ENCODE measurements at regions not wholly inside any gene's neighbourhood (a gene's known extent, or its start where the extent isn't known, plus 50 kb on each side); places are given as distances from the start of the nearest gene placed in this dataset.
"Not testable (repeated sequence)": the region's sequence is repeated elsewhere in the genome, so short reads cannot be mapped to it uniquely, and the experiment has no call there.

GRCh38 chr6:165774903-165775601, 112.0 kb upstream of the PDE10A start:
- peak; percentile 26 for DNase-seq

DNA sequence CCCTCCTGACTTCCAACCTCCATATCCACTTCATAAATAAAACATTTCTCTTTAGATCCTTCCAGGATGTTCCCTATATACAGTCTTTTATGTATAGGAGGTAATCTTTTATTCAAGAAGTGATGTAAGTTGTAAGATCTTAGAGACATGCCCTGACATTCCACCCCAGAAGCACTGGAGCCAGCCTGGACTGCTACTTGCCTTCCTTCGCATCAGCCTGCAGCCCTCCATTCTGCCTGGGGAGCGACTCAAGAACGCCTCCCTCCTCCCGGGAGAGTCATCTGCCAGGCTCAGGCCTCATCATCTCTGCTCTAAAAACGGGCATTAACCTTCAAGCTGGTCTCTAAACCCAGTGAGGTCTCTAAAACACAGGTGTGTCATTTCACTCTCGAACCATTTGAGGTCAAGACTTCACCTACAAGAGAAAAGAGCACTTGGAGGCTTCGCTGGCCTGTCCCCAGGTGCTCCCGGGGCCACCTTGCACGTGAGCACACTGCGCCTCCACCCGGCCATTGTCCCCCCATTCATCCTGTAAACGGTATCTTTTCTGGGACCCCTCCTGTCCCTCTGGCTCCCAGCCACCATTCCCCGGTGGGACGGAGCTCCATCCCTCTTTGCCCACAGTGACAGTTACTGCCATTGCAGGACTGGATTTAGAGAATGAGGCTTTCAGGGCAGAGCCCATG, 107.5 kb upstream of the PDE10A start:
- peak; percentile 53 for DNase-seq

More at GRCh38 chr6:165774903-165775601, 112.0 kb upstream of the PDE10A start:
- Histone ChIP-seq H3K9me3 (no peaks in the 10 kb centered on the region), H3K27me3 (no peaks in the 10 kb centered on the region), H3K4me3 (no peak overlapping the region), H3K36me3 (no peaks in the 10 kb centered on the region)

DNA sequence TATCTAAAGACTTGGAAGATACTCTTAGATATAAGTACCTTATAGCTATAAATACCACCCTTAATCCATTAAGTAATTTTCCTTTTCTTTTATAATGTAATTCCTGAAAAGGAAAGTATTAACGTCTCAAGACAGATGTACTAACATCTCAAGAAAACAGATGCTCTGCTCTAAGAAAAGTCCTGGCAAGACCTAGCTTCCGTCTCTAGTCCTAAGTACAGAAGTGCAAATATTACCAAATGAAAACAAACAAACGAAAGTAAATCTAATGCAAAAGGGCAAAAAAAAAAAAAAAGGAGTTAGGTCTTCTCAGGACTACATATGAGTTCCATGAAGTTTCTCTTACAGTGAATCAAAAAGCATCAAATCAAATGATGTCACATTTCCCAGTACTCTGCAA, 106.8 kb upstream of the PDE10A start:
- DNase-seq = no peak
- Histone ChIP-seq H3K27me3 (no peaks in the 10 kb centered on the region), H3K36me3 (no peaks in the 10 kb centered on the region), H3K9me3 (no peaks in the 10 kb centered on the region), H3K4me3 (no peak overlapping the region)

More for the DNA sequence above, 107.5 kb upstream of the PDE10A start:
- H3K36me3 ChIP-seq = no peaks in the 10 kb centered on the region
- H3K4me3 ChIP-seq = no peak overlapping the region
- H3K9me3 ChIP-seq = no peaks in the 10 kb centered on the region
- no peaks in the 10 kb centered on the region for H3K27me3 ChIP-seq

GRCh38 chr6:165769401-165769800, 106.4 kb upstream of the PDE10A start:
- no peaks in the 10 kb centered on the region for H3K36me3 ChIP-seq
- H3K4me3 ChIP-seq = no peak overlapping the region
- peak; percentile 10 for DNase-seq
- H3K9me3 ChIP-seq = no peaks in the 10 kb centered on the region
- no peaks in the 10 kb centered on the region for H3K27me3 ChIP-seq

- H3K36me3 ChIP-seq = no peaks in the 10 kb centered on the region
- no peaks in the 10 kb centered on the region for H3K9me3 ChIP-seq
- DNase-seq = no peak
- no peaks in the 10 kb centered on the region for H3K27me3 ChIP-seq
- no peak overlapping the region for H3K4me3 ChIP-seq
These were observed 105.9 kb upstream of the PDE10A start for GRCh38 chr6:165768961-165769360.

- DNase-seq = peak; percentile 68
- H3K9me3 ChIP-seq = no peaks in the 10 kb centered on the region
- no peak overlapping the region for H3K4me3 ChIP-seq
- no peaks in the 10 kb centered on the region for H3K36me3 ChIP-seq
- H3K27me3 ChIP-seq = no peaks in the 10 kb centered on the region
These were observed 104.2 kb upstream of the PDE10A start for GRCh38 chr6:165767228-165767627.

GRCh38 chr6:165766457-165766856, 103.4 kb upstream of the PDE10A start:
- no peaks in the 10 kb centered on the region for H3K27me3 ChIP-seq
- peak; percentile 63 for DNase-seq
- H3K9me3 ChIP-seq = no peaks in the 10 kb centered on the region
- no peak overlapping the region for H3K4me3 ChIP-seq
- H3K36me3 ChIP-seq = no peaks in the 10 kb centered on the region

DNA sequence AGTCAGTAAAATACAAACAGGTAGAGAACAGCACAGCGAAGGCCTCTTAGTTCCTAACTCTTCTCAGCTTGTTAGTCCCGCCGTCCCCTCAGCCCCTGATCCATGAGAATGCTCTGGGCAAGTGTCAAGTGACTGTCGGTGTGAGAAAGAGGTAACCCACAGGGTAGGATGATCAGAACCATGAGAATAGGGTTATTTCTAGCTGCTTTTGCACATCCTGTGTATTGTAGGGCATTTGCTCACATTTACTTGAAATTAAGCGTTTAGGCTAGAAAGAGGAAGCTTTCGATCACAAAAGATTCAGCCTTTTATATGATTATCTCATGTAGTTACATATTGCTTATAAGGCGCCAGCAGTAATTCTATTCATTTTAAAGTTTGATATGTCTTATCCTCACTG, 103.0 kb upstream of the PDE10A start:
- DNase-seq = no peak
- Histone ChIP-seq H3K9me3 (no peaks in the 10 kb centered on the region), H3K36me3 (no peaks in the 10 kb centered on the region), H3K27me3 (no peaks in the 10 kb centered on the region), H3K4me3 (no peak overlapping the region)

DNA sequence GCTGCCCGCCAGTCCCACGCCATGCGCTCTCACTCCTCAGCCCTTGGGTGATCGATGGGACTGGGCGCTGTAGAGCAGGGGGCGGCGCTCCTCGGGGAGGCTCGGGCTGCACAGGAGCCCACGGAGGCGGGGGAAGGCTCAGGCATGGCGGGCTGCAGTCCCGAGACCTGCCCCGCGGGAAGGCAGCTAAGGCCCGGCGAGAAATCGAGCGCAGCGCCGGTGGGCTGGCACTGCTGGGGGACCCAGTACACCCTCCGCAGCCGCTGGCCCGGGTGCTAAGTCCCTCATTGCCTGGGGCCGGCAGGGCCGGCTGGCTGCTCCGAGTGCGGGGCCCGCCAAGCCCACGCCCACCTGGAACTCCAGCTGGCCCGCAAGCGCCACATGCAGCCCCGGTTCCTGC, 102.2 kb upstream of the PDE10A start:
- H3K9me3 ChIP-seq, H3K27me3 ChIP-seq, H3K4me3 ChIP-seq: not testable (repeated sequence)

GRCh38 chr6:165762876-165763275, 99.8 kb upstream of the PDE10A start:
- peak; percentile 33 for DNase-seq
- H3K4me3 ChIP-seq = no peak overlapping the region
- H3K36me3 ChIP-seq = no peaks in the 10 kb centered on the region
- no peaks in the 10 kb centered on the region for H3K9me3 ChIP-seq
- H3K27me3 ChIP-seq = no peaks in the 10 kb centered on the region

More for the DNA sequence above, 102.2 kb upstream of the PDE10A start:
- not testable (repeated sequence) for DNase-seq, H3K36me3 ChIP-seq

GRCh38 chr6:165762125-165762524, 99.1 kb upstream of the PDE10A start:
- DNase-seq = no peak
- no peaks in the 10 kb centered on the region for H3K27me3 ChIP-seq
- H3K4me3 ChIP-seq = no peak overlapping the region
- no peaks in the 10 kb centered on the region for H3K36me3 ChIP-seq
- H3K9me3 ChIP-seq = no peaks in the 10 kb centered on the region

GRCh38 chr6:165760803-165761185, 97.8 kb upstream of the PDE10A start:
- Histone ChIP-seq H3K36me3 (no peaks in the 10 kb centered on the region), H3K9me3 (no peaks in the 10 kb centered on the region), H3K27me3 (no peaks in the 10 kb centered on the region), H3K4me3 (no peak overlapping the region)
- no peak for DNase-seq

DNA sequence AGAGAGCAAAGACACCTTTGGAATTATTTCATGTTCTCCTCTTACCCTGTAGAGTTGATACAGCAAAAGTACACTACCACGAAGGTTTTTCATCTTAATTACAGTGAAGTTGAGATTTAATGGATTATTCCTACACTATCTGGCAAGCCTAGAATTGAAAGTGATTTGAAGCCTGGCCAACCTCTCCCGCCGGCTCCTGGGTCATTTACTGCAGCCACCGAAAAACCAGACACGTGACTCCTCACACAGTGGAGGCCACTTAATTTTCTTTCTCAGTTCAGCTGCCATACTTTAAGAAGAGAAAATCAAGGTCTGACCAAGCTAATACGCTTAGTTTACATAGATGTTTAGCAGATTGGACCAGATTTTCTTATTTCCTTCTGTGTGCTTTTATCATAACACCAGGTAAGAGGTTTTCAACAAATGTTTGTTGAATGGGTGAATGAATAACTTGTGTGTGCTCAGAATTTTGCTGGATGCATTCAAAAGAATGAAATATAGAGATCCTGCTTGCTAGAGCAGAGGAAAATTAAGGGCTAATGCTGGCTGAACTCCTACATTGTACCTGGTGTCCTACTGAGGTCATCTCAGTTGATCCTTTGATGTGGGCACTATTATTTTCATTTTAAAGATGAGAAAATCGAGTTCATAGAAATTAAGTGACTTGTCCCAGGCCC, 97.2 kb upstream of the PDE10A start:
- Histone ChIP-seq H3K9me3 (no peaks in the 10 kb centered on the region), H3K36me3 (no peaks in the 10 kb centered on the region), H3K27me3 (no peaks in the 10 kb centered on the region), H3K4me3 (no peak overlapping the region)
- no peak for DNase-seq

DNA sequence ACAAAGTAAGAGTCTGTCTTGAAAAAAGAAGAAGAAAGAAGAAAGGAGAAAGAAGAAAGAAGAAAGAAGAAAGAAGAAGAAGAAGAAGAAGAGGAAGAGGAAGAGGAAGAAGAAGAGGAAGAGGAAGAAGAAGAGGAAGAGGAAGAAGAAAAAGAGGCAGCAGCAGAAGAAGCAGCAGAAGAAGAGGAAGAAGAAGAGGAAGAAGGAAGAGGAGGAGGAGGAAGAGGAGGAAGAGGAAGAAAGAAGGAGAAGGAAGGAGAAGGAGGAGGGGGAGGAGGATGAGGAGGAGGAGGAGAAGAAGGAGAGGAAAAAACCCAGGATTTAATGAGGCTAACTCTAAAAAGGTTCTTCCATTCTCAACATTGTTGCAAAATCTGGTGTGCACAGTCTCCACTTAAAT, 95.4 kb upstream of the PDE10A start:
- Histone ChIP-seq H3K36me3 (no peaks in the 10 kb centered on the region), H3K27me3 (no peaks in the 10 kb centered on the region), H3K9me3 (no peaks in the 10 kb centered on the region), H3K4me3 (no peak overlapping the region)
- DNase-seq = no peak

GRCh38 chr6:165755583-165755982, 92.5 kb upstream of the PDE10A start:
- no peak overlapping the region for H3K4me3 ChIP-seq
- H3K27me3 ChIP-seq = no peaks in the 10 kb centered on the region
- H3K36me3 ChIP-seq = no peaks in the 10 kb centered on the region
- no peaks in the 10 kb centered on the region for H3K9me3 ChIP-seq
- no peak for DNase-seq

DNA sequence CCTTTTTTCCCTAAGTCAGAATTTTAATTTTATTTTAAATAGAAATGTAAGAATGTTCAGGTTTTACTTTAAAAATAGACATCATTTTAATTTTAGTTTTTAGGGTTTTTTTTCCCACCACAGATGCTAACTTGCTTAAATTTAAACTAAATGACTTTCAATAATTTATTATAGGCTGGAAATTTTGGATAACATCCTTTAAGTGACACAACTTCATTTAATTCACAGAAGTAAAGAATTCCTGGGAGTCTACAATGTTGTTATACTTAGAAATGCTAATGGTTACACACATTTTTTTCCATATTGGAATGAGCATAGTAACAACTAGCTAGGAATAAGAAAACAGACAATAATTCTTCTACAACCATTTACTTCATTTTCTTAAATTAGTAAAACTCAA, 90.5 kb upstream of the PDE10A start:
- Histone ChIP-seq H3K36me3 (no peaks in the 10 kb centered on the region), H3K27me3 (no peaks in the 10 kb centered on the region), H3K9me3 (no peaks in the 10 kb centered on the region), H3K4me3 (no peak overlapping the region)
- no peak for DNase-seq

DNA sequence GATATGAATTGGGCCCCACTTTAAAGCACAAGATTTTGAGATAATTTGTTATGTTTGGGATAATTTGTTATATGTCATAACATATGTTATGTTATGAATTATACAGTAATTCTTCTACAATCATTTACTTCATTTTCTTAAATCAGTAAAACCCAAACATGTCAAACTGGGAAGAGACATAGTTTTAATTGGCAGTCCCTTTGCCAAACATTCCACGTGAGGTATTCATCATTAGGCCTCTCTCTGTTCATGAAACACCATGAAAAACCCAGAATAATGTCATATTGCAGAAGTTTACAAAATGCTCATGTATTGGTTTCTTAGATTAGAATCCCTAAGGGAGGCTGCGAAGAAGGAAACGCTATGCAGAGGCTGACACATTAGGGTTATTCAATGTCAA, 89.4 kb upstream of the PDE10A start:
- Histone ChIP-seq H3K36me3 (no peaks in the 10 kb centered on the region), H3K27me3 (no peaks in the 10 kb centered on the region)
- DNase-seq = no peak

DNA sequence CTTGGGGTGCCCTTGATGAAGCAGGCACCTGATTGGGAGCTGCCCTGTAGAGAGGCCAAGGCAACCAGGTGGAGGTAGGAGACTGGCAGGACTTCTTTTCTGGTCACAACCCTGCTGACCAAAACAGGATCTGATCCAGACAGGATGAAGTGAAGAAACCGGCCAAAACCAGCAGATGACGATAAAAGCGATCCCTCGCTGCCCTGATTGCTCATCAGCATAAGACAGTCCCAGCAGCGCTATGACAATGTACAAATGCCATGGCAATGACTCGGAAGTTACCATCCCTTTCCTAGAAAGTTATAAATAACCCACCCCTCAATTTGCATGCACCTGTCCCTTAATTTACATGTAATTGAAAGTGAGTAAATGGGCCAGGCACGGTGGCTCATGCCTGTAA, 88.4 kb upstream of the PDE10A start:
- Histone ChIP-seq H3K9me3 (no peaks in the 10 kb centered on the region), H3K4me3 (no peak overlapping the region), H3K27me3 (no peaks in the 10 kb centered on the region), H3K36me3 (no peaks in the 10 kb centered on the region)
- DNase-seq = no peak

More for the DNA sequence above, 89.4 kb upstream of the PDE10A start:
- H3K4me3 ChIP-seq = no peak overlapping the region
- no peaks in the 10 kb centered on the region for H3K9me3 ChIP-seq
